ENCODE measurements at regions not wholly inside any gene's neighbourhood (a gene's known extent, or its start where the extent isn't known, plus 50 kb on each side); places are given as distances from the start of the nearest gene placed in this dataset.
"Not testable (repeated sequence)": the region's sequence is repeated elsewhere in the genome, so short reads cannot be mapped to it uniquely, and the experiment has no call there.

DNA sequence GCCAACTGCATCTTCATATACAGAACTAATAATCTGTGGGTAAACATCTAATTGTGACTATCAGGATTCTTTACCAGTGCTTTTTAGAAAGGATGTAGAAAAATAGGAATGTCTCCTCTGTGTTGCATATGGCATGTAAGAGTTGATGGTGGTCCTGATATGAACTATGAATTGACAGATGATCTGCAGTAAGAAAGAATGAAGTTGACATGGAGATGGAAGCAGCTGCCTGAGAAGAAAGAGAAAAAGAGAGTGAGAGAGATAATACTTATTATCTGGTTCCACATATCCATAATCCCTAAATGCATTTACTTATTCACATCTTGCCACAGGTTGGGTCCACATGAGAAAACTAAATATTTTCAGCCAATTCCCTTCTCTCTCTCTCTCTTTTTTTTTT, 1022.9 kb downstream of the SLC6A15 start:
- no peaks in the 10 kb centered on the region for H3K36me3 ChIP-seq (ENCODE audit: low read depth)
- DNase-seq (ENCODE audit: low spot score) (no peak), ATAC-seq (ENCODE audit: low read depth) (no peak)
- H3K4me1 ChIP-seq (ENCODE audit: insufficient read depth, poor library complexity, severe bottlenecking): no peaks in the 10 kb centered on the region
- no peaks in the 10 kb centered on the region for H3K9me3 ChIP-seq (ENCODE audit: severe bottlenecking)
- TF ChIP-seq, protein P1, sequence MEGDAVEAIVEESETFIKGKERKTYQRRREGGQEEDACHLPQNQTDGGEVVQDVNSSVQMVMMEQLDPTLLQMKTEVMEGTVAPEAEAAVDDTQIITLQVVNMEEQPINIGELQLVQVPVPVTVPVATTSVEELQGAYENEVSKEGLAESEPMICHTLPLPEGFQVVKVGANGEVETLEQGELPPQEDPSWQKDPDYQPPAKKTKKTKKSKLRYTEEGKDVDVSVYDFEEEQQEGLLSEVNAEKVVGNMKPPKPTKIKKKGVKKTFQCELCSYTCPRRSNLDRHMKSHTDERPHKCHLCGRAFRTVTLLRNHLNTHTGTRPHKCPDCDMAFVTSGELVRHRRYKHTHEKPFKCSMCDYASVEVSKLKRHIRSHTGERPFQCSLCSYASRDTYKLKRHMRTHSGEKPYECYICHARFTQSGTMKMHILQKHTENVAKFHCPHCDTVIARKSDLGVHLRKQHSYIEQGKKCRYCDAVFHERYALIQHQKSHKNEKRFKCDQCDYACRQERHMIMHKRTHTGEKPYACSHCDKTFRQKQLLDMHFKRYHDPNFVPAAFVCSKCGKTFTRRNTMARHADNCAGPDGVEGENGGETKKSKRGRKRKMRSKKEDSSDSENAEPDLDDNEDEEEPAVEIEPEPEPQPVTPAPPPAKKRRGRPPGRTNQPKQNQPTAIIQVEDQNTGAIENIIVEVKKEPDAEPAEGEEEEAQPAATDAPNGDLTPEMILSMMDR (IDR thresholded peaks at IDR 0.05; ENCODE audit: poor library complexity, severe bottlenecking): no peak
- no peaks in the 10 kb centered on the region for H3K27me3 ChIP-seq (ENCODE audit: insufficient read depth, poor library complexity, severe bottlenecking)
- H3K4me3 ChIP-seq (ENCODE audit: severe bottlenecking): no peak overlapping the region
- H3K27ac ChIP-seq (ENCODE audit: poor library complexity, severe bottlenecking): no peak overlapping the region

DNA sequence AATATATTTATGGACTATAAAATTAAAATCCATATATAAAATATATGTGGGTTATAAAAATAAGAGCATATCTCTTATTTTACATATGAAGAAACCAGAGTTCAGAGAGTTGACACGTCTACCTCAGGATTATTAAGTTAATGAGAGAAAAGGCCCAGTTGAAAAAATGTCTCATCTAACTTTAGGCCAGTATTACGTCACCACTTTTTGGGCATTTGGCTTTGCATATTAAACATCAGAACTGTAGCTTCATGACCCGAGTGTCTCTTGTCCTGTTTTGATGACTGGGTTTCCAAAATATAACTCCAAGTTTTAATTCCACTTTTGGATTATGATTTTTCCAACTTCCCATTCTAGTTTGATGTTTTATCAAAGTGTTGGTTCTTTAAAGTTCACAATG, 1026.1 kb downstream of the SLC6A15 start:
- no peaks in the 10 kb centered on the region for H3K9me3 ChIP-seq (ENCODE audit: severe bottlenecking)

GRCh38 chr12:83870921-83871599, 1041.5 kb downstream of the SLC6A15 start:
- not testable (repeated sequence) for H3K27ac ChIP-seq (ENCODE audit: poor library complexity, severe bottlenecking); ATAC-seq (ENCODE audit: low read depth); DNase-seq (ENCODE audit: low spot score); H3K36me3 ChIP-seq (ENCODE audit: low read depth); H3K4me1 ChIP-seq (ENCODE audit: insufficient read depth, poor library complexity, severe bottlenecking); H3K4me3 ChIP-seq (ENCODE audit: severe bottlenecking); H3K9me3 ChIP-seq (ENCODE audit: severe bottlenecking); H3K27me3 ChIP-seq (ENCODE audit: insufficient read depth, poor library complexity, severe bottlenecking)

More for the DNA sequence above, 1026.1 kb downstream of the SLC6A15 start:
- no peak overlapping the region for H3K27ac ChIP-seq (ENCODE audit: poor library complexity, severe bottlenecking)
- no peak for DNase-seq (ENCODE audit: low spot score)
- no peak overlapping the region for H3K4me3 ChIP-seq (ENCODE audit: severe bottlenecking)
- no peaks in the 10 kb centered on the region for H3K36me3 ChIP-seq (ENCODE audit: low read depth)
- no peaks in the 10 kb centered on the region for H3K4me1 ChIP-seq (ENCODE audit: insufficient read depth, poor library complexity, severe bottlenecking)
- H3K27me3 ChIP-seq (ENCODE audit: insufficient read depth, poor library complexity, severe bottlenecking): no peaks in the 10 kb centered on the region
- TF ChIP-seq, protein P1 (IDR thresholded peaks at IDR 0.05; ENCODE audit: poor library complexity, severe bottlenecking): no peak
- no peak for ATAC-seq (ENCODE audit: low read depth)

DNA sequence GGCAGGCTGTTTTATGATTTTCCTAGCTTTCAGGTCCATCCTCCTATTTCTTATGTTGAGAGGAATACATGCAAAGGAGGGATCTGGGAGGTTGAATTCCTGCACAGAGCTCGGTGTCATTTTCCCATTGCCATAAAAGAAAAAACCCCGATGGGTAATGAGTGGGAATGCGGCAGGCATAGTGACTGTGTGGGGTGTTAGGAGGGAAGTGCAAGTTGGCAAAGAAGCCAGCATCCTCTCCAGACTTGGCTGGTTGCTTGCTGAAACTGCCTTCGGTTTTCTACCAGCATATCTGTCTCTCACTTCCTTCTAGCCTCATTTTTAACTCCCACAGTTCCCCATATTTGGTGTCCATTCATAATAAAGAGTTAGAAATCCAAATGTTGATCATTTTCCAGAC, 1046.1 kb downstream of the SLC6A15 start:
- Histone ChIP-seq H3K27ac (ENCODE audit: poor library complexity, severe bottlenecking) (no peak overlapping the region), H3K9me3 (ENCODE audit: severe bottlenecking) (no peaks in the 10 kb centered on the region), H3K36me3 (ENCODE audit: low read depth) (no peaks in the 10 kb centered on the region), H3K4me1 (ENCODE audit: insufficient read depth, poor library complexity, severe bottlenecking) (no peaks in the 10 kb centered on the region), H3K27me3 (ENCODE audit: insufficient read depth, poor library complexity, severe bottlenecking) (no peaks in the 10 kb centered on the region), H3K4me3 (ENCODE audit: severe bottlenecking) (no peak overlapping the region)
- ATAC-seq (ENCODE audit: low read depth): no peak
- DNase-seq (ENCODE audit: low spot score): no peak
- TF ChIP-seq, protein P1 (IDR thresholded peaks at IDR 0.05; ENCODE audit: poor library complexity, severe bottlenecking): no peak

DNA sequence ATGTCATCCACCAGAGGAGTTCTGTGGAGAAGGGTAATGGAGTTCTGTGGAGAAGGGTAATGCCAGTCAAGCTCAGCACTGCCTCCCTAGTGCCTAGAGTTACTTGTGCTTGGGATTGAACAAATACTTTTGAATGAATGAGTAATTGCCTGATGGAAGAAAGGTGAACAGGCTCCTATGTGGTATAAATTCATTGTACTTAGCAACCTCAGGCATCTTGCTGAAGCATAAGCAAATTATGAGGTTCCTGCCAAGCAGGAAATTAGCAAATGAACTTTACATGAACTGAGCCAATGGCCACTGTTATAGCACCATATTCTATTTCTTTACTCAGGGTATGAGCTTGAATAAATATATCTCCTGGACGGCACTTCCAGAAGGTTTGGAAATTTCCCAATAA, 1047.2 kb downstream of the SLC6A15 start:
- no peak for DNase-seq (ENCODE audit: low spot score)
- no peak overlapping the region for H3K27ac ChIP-seq (ENCODE audit: poor library complexity, severe bottlenecking)

More for the DNA sequence above, 1047.2 kb downstream of the SLC6A15 start:
- no peak for ATAC-seq (ENCODE audit: low read depth)
- Histone ChIP-seq H3K4me3 (ENCODE audit: severe bottlenecking) (no peak overlapping the region), H3K9me3 (ENCODE audit: severe bottlenecking) (no peaks in the 10 kb centered on the region), H3K36me3 (ENCODE audit: low read depth) (no peaks in the 10 kb centered on the region), H3K27me3 (ENCODE audit: insufficient read depth, poor library complexity, severe bottlenecking) (no peaks in the 10 kb centered on the region), H3K4me1 (ENCODE audit: insufficient read depth, poor library complexity, severe bottlenecking) (no peaks in the 10 kb centered on the region)
- TF ChIP-seq, protein P1 (IDR thresholded peaks at IDR 0.05; ENCODE audit: poor library complexity, severe bottlenecking): no peak
